ENCODE measurements at regions not wholly inside any gene's neighbourhood (a gene's known extent, or its start where the extent isn't known, plus 50 kb on each side); places are given as distances from the start of the nearest gene placed in this dataset.
"Not testable (repeated sequence)": the region's sequence is repeated elsewhere in the genome, so short reads cannot be mapped to it uniquely, and the experiment has no call there.

DNA sequence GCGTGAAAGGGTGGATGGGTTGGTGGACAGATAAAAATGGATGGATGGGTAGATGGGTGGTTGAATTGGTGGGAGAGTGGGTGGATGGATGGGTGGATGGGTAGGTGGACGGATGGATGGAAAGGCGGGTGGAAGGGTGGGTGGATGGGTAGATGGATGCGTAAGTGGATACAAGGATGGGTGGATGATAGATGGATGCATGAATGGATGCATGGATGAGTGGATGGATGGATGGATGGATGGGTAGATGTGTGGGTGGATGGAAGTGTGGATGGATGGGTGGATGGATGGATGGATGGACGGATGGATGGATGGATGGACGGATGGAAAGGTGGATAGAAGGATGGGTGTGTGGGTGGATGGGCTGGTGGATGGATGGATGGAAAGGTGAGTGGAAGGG is 77.0 kb upstream of the GRK3 start:
- no peak for DNase-seq (ENCODE audit: low read depth in 2 of 2)

- peak; percentile 10 to 12 for DNase-seq (ENCODE audit: low read depth in 2 of 2)
These were observed 76.0 kb upstream of the GRK3 start for GRCh38 chr22:25488244-25489020.

GRCh38 chr22:25489947-25490346 is 74.5 kb upstream of the GRK3 start:
- no peak for DNase-seq (ENCODE audit: low read depth in 2 of 2)

- no peak for DNase-seq (ENCODE audit: low read depth in 2 of 2)
These were observed 73.6 kb upstream of the GRK3 start for GRCh38 chr22:25490896-25491295.

- DNase-seq (ENCODE audit: low read depth in 2 of 2) = no peak
These were observed 72.3 kb upstream of the GRK3 start for GRCh38 chr22:25492162-25492561.

DNA sequence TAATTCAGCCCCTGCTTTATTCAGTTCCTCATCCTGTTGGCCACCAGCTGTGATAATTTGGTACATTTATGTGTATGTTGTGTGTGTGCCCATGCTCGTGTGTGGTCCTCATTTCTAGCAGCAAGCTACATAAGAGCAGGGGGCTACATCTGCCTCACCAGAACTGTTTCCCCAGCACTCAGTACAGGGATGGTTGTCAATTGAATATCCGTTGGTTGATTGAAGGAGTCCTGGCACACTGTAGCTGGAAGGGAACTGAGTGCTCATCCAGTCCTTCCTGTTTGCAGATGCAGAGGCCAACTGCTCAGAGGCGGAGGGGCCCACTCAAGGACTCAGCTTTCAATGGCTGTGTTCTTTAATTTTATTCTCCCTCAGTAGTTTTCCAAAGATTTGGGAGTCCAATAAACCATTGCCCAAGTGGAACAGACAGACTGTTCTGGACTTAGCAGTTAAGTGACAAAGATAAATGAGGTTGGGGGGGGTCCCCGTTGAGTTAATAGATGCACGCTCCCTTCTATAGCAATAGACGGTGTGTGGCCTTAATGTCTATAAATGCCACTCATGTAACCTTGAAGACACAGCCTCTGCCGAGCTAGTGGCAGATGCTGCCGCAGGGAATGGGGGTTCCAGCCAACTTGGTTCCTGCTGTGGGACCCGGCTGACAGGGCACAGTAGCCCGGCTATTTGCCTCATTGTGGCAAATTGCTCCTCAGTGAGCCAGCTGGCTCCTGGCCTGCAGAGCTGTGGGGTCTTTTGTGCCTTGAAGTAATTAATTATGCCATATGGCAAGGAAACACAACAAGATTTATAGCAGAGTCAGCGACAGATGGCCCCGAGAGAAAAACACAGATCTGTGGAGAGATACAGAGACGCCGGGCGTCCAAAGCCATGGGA is 71.4 kb upstream of the GRK3 start:
- DNase-seq (ENCODE audit: low read depth in 2 of 2) = no peak

DNA sequence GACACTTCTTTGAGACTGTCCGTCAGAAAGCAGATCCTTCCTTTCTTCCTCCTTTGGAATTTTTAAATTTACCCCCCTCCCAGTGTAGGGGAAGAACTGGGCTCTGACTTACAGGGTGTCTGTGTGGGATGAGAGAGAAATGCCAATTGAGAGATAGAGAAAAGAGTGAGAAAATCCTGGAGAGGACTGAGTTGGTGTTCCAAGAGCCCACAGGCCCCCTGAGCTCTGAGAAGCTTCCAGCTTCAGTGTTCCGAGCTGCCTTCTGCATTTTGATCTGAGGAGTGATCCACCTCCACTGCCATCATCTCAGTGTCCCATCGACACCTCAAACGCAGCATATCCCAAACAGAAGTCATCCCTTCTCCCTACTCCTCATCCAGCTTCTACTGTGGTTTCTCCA is 70.7 kb upstream of the GRK3 start:
- no peak for DNase-seq (ENCODE audit: low read depth in 2 of 2)

DNA sequence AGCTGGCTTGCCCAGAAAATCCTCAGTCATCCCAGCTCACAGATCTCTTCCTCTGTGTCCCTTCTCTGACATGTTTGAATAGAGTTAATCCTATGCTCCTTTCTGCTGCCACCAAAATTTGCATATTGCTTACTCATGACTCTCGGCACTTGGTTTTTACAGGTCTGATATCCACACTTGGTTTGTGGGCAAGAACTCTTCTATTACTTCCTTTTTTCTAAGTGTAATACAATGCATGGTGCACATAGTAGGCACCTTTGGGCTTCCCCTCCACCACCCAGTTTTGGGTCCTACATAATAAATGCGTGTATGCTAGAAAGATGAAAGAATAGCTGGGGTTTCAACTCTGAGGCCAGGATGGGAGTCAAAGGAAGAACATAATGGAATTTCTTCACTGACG is 69.7 kb upstream of the GRK3 start:
- no peak for DNase-seq (ENCODE audit: low read depth in 2 of 2)

- DNase-seq (ENCODE audit: low read depth in 2 of 2) = no peak
These were observed 69.2 kb upstream of the GRK3 start for GRCh38 chr22:25495285-25495684.

- DNase-seq (ENCODE audit: low read depth in 2 of 2) = no peak
These were observed 67.9 kb upstream of the GRK3 start for GRCh38 chr22:25496396-25497064.

GRCh38 chr22:25497181-25497641 is 67.3 kb upstream of the GRK3 start:
- DNase-seq (ENCODE audit: low read depth in 2 of 2) = no peak

- DNase-seq (ENCODE audit: low read depth in 2 of 2) = no peak
These were observed 66.8 kb upstream of the GRK3 start for GRCh38 chr22:25497716-25498115.

DNA sequence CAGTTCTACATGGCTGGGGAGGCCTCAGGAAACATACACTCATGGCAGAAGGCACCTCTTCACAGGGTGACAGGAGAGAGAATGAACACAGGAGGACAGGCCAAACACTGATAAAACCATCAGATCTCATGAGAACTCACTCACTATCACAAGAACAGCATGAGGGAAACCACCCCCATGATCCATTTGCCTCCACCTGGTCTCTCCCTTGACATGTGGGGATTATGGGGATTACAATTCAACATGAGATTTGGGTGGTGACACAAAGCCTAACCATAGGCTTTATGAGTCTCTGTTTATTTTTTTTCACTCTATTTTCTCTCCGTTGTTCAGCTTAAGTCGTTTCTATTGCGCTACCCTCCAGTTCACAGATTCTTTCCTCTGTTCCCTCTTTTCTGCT is 63.8 kb upstream of the GRK3 start:
- not testable (repeated sequence) for DNase-seq (ENCODE audit: low read depth in 2 of 2)

DNA sequence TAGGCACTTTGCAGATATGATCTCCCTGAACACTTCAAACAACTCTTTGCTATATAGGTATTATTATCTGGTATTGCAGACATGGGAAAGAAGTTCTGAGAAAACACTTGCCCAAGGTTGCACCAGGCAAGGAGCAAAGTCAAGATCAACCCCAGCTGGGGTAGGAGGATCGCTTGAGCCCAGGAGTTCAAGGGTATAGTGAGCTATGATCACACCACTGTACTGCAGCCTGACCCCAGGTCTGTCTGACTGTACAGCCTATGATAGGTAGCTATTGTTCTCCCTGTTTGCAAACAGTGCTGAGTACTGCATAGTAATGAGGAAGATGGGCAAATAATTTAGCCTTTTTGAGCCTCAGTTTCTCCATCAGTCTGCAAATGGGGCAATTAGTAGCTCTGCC is 60.5 kb upstream of the GRK3 start:
- DNase-seq (ENCODE audit: low read depth in 2 of 2) = not testable (repeated sequence)

- no peak for DNase-seq (ENCODE audit: low read depth in 2 of 2)
These were observed 56.3 kb upstream of the GRK3 start for GRCh38 chr22:25508161-25508560.

- DNase-seq (ENCODE audit: low read depth in 2 of 2) = no peak
These were observed 55.6 kb upstream of the GRK3 start for GRCh38 chr22:25508761-25509321.

DNA sequence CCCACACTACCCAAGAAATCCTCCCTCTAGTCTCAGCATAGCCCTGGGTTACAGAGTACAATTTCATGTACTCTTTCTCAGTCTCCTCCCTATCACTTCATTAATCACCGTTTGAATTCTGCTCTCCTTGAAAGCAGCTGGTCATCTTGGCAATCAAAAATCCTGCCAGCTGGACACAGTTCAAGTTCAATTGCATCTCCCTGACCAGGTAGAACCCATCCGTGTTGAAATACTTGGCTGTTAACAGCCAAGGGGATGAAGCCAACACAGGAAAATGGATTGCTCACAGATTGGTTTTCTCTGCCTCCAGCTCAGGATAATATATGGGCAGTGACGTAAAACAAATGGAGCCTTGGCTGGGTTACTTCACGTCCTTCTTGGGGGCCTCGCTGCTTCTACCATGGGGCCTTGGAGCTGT is 55.1 kb upstream of the GRK3 start:
- no peak for DNase-seq (ENCODE audit: low read depth in 2 of 2)

- DNase-seq (ENCODE audit: low read depth in 2 of 2) = no peak
These were observed 53.6 kb upstream of the GRK3 start for GRCh38 chr22:25510876-25511275.

- no peak for DNase-seq (ENCODE audit: low read depth in 2 of 2)
These were observed 52.8 kb upstream of the GRK3 start for GRCh38 chr22:25511725-25512124.

GRCh38 chr22:25514436-25515180 is 49.9 kb upstream of the GRK3 start:
- no peak for DNase-seq (ENCODE audit: low read depth in 2 of 2)

Measured in activated CD8-positive, alpha-beta memory T cell treated with anti-CD3 and anti-CD28 coated beads for 4 hours (primary cell).